Sigmoid colon (tissue), 6 donors: ENCODE measurements at regions not wholly inside any gene's neighbourhood (a gene's known extent, or its start where the extent isn't known, plus 50 kb on each side); places are given as distances from the start of the nearest gene placed in this dataset.
"Not testable (repeated sequence)": the region's sequence is repeated elsewhere in the genome, so short reads cannot be mapped to it uniquely, and the experiment has no call there.

Experiments
- DNase-seq: peaks from one replicate; pipeline ENCODE4 v3.0.0-alpha.2; 2019
- H3K27ac ChIP-seq, 4 donors: fragments of 200-600 bp; sonication (generic); one replicate each; pipeline ENCODE4 v1.5.1; 2016 to 2019; ENCODE audit warnings: mild to moderate bottlenecking in 1 of 4
- H3K27me3 ChIP-seq, 3 donors: fragments of 200-600 bp; sonication (generic); one replicate each; pipeline ENCODE4 v1.5.1; 2019; ENCODE audit warnings: mild to moderate bottlenecking in 1 of 3
- H3K36me3 ChIP-seq, 4 donors: fragments of 200-600 bp; sonication (generic); one replicate each; pipeline ENCODE4 v1.5.1; 2016 to 2019
- H3K4me1 ChIP-seq, 4 donors: fragments of 200-600 bp; sonication (generic); one replicate each; pipeline ENCODE4 v1.5.1; 2017 to 2019
- H3K4me3 ChIP-seq, 4 donors: fragments of 200-600 bp; sonication (generic); one replicate each; pipeline ENCODE4 v1.5.1; 2017 to 2019; ENCODE audit warnings: mild to moderate bottlenecking in 2 of 4, moderate library complexity in 1 of 4
- H3K9me3 ChIP-seq, 4 donors: fragments of 200-600 bp in 3 of 4; sonication (generic) in 3 of 4; one replicate each; pipeline versions ENCODE4 v1.5.1 to v1.6.1; 2013 to 2019
- EP300 ChIP-seq, 4 donors: sonication (generic); formaldehyde crosslinking; IDR thresholded peaks; one replicate each; pipeline ENCODE4 v1.6.1; 2017; ENCODE audit warnings: antibody characterized with exemption in 4 of 4
- POLR2A ChIP-seq, 2 donors: fragments of 450-650 bp; IDR thresholded peaks; one replicate each; pipeline ENCODE4 v1.6.1; 2016; ENCODE audit warnings: antibody characterized with exemption in 2 of 2, mild to moderate bottlenecking in 2 of 2, moderate library complexity in 2 of 2
- POLR2AphosphoS5 ChIP-seq, 4 donors: sonication (generic); formaldehyde crosslinking; IDR thresholded peaks; one replicate each; pipeline ENCODE4 v1.6.1; 2017; ENCODE audit warnings: antibody characterized with exemption in 4 of 4
- WGBS, 2 donors: extraction: QIAGEN DNeasy Blood & Tissue Kit; methylation state at CpG; one replicate each; pipeline ENCODE4 v1.1.7; 2013; 5-methylcytosine and 5-hydroxymethylcytosine counted together
- intact Hi-C: fragments of 100-400 bp; cut with DNase I; formaldehyde crosslinking; loops from one replicate; pipeline ENCODE4 v1.15.1; 2023
- TF ChIP-seq, protein P1 (sequence below), 4 experiments: fragments of 450-650 bp in 3 of 4; fragments of 200-600 bp in 1 of 4; IDR thresholded peaks; one replicate each; pipeline ENCODE4 v1.5.1; 2016 to 2019; ENCODE audit warnings: antibody characterized with exemption in 4 of 4, mild to moderate bottlenecking in 3 of 4, moderate library complexity in 2 of 4
- donor health status: healthy with polysubstance abuse.
- donor health status: healthy.

DNA sequence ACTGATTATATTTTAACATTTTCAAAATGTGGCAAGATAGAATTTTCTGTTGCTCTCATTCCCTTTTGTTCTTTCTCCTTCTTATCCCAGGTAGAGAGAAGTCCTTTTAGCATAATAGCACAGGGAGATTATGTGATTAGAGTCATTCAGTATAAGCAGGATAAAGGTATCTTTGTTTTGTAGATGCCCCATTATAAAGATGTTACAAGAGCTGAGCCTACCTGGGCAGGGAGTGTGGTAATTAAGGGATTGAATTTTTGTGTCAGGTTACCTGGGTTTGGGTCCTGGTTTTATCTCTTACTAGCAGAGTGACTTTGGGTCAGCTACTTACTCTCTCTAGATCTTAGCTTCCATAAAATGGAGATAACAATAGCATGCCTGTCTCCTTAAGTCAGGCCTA is 536.5 kb downstream of the TMEM135 start:
- Histone ChIP-seq H3K4me1 (peaks cover 0 to 6% (median 0%) of the 10 kb centered on the region in 4 donors), H3K27ac (no peak overlapping the region)
- intact Hi-C loops = no loop called here

DNA sequence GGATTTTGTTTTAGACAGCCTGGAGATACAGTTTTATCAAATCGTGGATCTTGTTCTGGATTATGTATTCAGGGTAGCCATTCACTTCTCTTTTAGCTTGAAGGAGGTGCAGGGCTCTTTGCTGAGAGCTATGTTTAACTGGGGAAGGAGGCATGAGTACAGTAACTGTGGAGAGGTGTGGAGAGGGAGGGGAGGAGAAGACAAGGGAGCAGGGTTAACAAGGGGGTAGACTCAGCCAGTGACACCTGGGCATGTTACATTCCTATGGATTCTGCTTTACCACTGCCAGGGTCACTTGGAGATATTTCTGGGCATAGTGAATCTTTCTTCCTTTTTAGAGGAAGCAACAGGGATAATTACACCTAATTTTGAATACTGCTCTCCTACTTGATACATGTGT is 536.0 kb downstream of the TMEM135 start:
- H3K36me3 ChIP-seq = no peaks in the 10 kb centered on the region

More for the DNA sequence above, 536.5 kb downstream of the TMEM135 start:
- H3K4me3 ChIP-seq = no peak overlapping the region
- no peaks in the 10 kb centered on the region for H3K27me3 ChIP-seq
- no peaks in the 10 kb centered on the region for H3K9me3 ChIP-seq
- no peak for DNase-seq
- no peaks in the 10 kb centered on the region for H3K36me3 ChIP-seq
- TF ChIP-seq EP300 (IDR thresholded peaks at IDR 0.05) = no peak
- no peak for TF ChIP-seq POLR2A (IDR thresholded peaks at IDR 0.05)
- TF ChIP-seq, protein P1, sequence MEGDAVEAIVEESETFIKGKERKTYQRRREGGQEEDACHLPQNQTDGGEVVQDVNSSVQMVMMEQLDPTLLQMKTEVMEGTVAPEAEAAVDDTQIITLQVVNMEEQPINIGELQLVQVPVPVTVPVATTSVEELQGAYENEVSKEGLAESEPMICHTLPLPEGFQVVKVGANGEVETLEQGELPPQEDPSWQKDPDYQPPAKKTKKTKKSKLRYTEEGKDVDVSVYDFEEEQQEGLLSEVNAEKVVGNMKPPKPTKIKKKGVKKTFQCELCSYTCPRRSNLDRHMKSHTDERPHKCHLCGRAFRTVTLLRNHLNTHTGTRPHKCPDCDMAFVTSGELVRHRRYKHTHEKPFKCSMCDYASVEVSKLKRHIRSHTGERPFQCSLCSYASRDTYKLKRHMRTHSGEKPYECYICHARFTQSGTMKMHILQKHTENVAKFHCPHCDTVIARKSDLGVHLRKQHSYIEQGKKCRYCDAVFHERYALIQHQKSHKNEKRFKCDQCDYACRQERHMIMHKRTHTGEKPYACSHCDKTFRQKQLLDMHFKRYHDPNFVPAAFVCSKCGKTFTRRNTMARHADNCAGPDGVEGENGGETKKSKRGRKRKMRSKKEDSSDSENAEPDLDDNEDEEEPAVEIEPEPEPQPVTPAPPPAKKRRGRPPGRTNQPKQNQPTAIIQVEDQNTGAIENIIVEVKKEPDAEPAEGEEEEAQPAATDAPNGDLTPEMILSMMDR (IDR thresholded peaks at IDR 0.05) = no peak
- TF ChIP-seq POLR2AphosphoS5 (IDR thresholded peaks at IDR 0.05) = no peak

GRCh38 chr11:87572881-87573280 is 535.1 kb downstream of the TMEM135 start:
- no peaks in the 10 kb centered on the region for H3K9me3 ChIP-seq
- no peak overlapping the region for H3K4me3 ChIP-seq
- H3K27ac ChIP-seq = no peak overlapping the region
- no peak for DNase-seq
- H3K36me3 ChIP-seq = no peaks in the 10 kb centered on the region
- H3K4me1 ChIP-seq = peaks cover 0 to 6% (median 0%) of the 10 kb centered on the region in 4 donors
- no peaks in the 10 kb centered on the region for H3K27me3 ChIP-seq
- intact Hi-C loops = no loop called here
- TF ChIP-seq POLR2A (IDR thresholded peaks at IDR 0.05) = no peak
- no peak for TF ChIP-seq POLR2AphosphoS5 (IDR thresholded peaks at IDR 0.05)
- no peak for TF ChIP-seq EP300 (IDR thresholded peaks at IDR 0.05)
- TF ChIP-seq, protein P1 (IDR thresholded peaks at IDR 0.05) = no peak

More for the DNA sequence above, 536.0 kb downstream of the TMEM135 start:
- Histone ChIP-seq H3K27ac (no peak overlapping the region), H3K27me3 (no peaks in the 10 kb centered on the region), H3K4me3 (no peak overlapping the region), H3K4me1 (peaks cover 0 to 6% (median 0%) of the 10 kb centered on the region in 4 donors), H3K9me3 (no peaks in the 10 kb centered on the region)
- intact Hi-C loops = no loop called here
- DNase-seq = no peak
- TF ChIP-seq EP300 (IDR thresholded peaks at IDR 0.05) = no peak
- TF ChIP-seq, protein P1 (IDR thresholded peaks at IDR 0.05) = no peak
- TF ChIP-seq POLR2A (IDR thresholded peaks at IDR 0.05) = no peak
- TF ChIP-seq POLR2AphosphoS5 (IDR thresholded peaks at IDR 0.05) = no peak
- 73 to 75% methylated on average over 1 of the region's 1 CpG for WGBS, 2 donors

DNA sequence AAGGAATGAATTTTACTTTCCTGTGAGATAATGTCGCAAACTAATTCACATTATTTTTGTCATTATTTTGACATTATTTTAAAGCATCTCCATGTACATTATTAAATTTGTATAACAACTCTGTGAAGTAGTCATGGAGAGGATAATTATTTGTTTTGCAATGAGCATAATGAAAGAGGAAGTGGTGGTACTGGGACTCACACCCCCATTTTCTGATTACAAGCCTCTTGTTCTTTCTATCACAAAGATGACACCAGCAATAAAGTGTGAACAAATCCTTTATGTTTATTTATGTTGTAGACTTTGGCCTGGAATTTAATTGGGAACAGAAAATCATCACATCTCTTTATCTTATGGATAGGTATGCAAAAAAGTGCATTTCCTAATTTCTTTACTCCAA is 522.6 kb downstream of the TMEM135 start:
- Histone ChIP-seq H3K4me3 (no peak overlapping the region), H3K27me3 (no peaks in the 10 kb centered on the region), H3K9me3 (no peaks in the 10 kb centered on the region), H3K4me1 (no peaks in the 10 kb centered on the region), H3K27ac (no peak overlapping the region), H3K36me3 (no peaks in the 10 kb centered on the region)
- no peak for DNase-seq
- TF ChIP-seq EP300 (IDR thresholded peaks at IDR 0.05) (no peak), POLR2AphosphoS5 (IDR thresholded peaks at IDR 0.05) (no peak), POLR2A (IDR thresholded peaks at IDR 0.05) (no peak)
- TF ChIP-seq, protein P1 (IDR thresholded peaks at IDR 0.05) = no peak
- intact Hi-C loops = no loop called here
- WGBS, 2 donors = 94 to 95% methylated on average over 1 of the region's 1 CpG

DNA sequence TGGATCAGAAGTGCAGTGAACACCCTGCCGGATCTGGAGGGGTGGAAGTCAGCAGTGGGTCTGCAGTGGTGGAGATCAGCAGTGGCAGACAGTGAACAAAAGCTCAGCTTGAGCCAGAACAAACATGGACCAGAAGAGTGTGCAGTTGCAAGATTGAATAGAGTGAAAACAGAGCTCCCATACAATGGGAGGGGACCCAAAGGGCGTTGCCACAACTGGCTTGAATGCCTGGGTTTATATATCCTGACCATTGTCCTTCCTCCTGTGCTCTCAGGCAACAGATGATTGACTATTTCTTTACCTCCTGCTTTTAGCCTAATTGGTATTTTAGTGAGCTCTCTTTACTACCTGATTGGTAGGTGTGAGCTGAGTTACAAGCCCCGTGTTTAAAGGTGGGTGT is 522.1 kb downstream of the TMEM135 start:
- intact Hi-C loops, H3K4me1 ChIP-seq: not testable (repeated sequence)
- 36 to 73% methylated on average over 3 of the region's 3 CpGs for WGBS, 2 donors

More for the DNA sequence above, 522.1 kb downstream of the TMEM135 start:
- DNase-seq, H3K27me3 ChIP-seq, H3K4me3 ChIP-seq, H3K27ac ChIP-seq, H3K36me3 ChIP-seq, H3K9me3 ChIP-seq: not testable (repeated sequence)
